SK-N-DZ (cell line): ENCODE measurements at regions not wholly inside any gene's neighbourhood (a gene's known extent, or its start where the extent isn't known, plus 50 kb on each side); places are given as distances from the start of the nearest gene placed in this dataset.
"Not testable (repeated sequence)": the region's sequence is repeated elsewhere in the genome, so short reads cannot be mapped to it uniquely, and the experiment has no call there.

Source experiments
- DNase-seq: peaks from one replicate; pipeline ENCODE4 v3.0.0-alpha.2; 2015; ENCODE audit warnings: low spot score

GRCh38 chr6:103799971-103800670, 1059.6 kb downstream of the HACE1 start:
- no peak for DNase-seq

GRCh38 chr6:103798166-103798565, 1061.6 kb downstream of the HACE1 start:
- no peak for DNase-seq

- peak; percentile 8 for DNase-seq
Observed at GRCh38 chr6:103797738-103798137, 1062.0 kb downstream of the HACE1 start.

- DNase-seq = no peak
Observed at GRCh38 chr6:103791458-103791857, 1068.3 kb downstream of the HACE1 start.

GRCh38 chr6:103784117-103784516, 1075.6 kb downstream of the HACE1 start:
- no peak for DNase-seq

- DNase-seq = no peak
Observed at GRCh38 chr6:103783329-103783728, 1076.4 kb downstream of the HACE1 start.

- no peak for DNase-seq
Observed at GRCh38 chr6:103769431-103769830, 1090.3 kb downstream of the HACE1 start.

- DNase-seq = peak; percentile 5
Observed at GRCh38 chr6:103750603-103751002, 1109.1 kb downstream of the HACE1 start.

- no peak for DNase-seq
Observed at GRCh38 chr6:103734016-103734415, 1125.7 kb downstream of the HACE1 start.

GRCh38 chr6:103729658-103730057, 1130.1 kb downstream of the HACE1 start:
- DNase-seq = no peak

GRCh38 chr6:103723438-103724322, 1136.0 kb downstream of the HACE1 start:
- no peak for DNase-seq

- DNase-seq = no peak
Observed at GRCh38 chr6:103722683-103723082, 1137.0 kb downstream of the HACE1 start.

- no peak for DNase-seq
Observed at GRCh38 chr6:103721923-103722322, 1137.8 kb downstream of the HACE1 start.

GRCh38 chr6:103720393-103720792, 1139.3 kb downstream of the HACE1 start:
- no peak for DNase-seq

- DNase-seq = no peak
Observed at GRCh38 chr6:103719545-103719944, 1140.2 kb downstream of the HACE1 start.

- no peak for DNase-seq
Observed at GRCh38 chr6:103715269-103715668, 1144.5 kb downstream of the HACE1 start.

GRCh38 chr6:103709236-103709635, 1150.5 kb downstream of the HACE1 start:
- not testable (repeated sequence) for DNase-seq

- DNase-seq = no peak
Observed at GRCh38 chr6:103707596-103708325, 1152.0 kb downstream of the HACE1 start.

GRCh38 chr6:103699769-103700168, 1160.0 kb downstream of the HACE1 start:
- no peak for DNase-seq

GRCh38 chr6:103687430-103687829, 1172.3 kb downstream of the HACE1 start:
- DNase-seq = no peak

GRCh38 chr6:103680116-103680515, 1179.6 kb downstream of the HACE1 start:
- DNase-seq = peak; percentile 43

GRCh38 chr6:103677290-103677689, 1182.4 kb downstream of the HACE1 start:
- DNase-seq = no peak
